ENCODE measurements at regions not wholly inside any gene's neighbourhood (a gene's known extent, or its start where the extent isn't known, plus 50 kb on each side); places are given as distances from the start of the nearest gene placed in this dataset.

- no peak for TF ChIP-seq CTCF (IDR thresholded peaks at IDR 0.05)
- no peak for TF ChIP-seq EZH2 (IDR thresholded peaks at IDR 0.05; ENCODE audit: borderline replicate concordance, insufficient read depth, low read depth, low read length, poor library complexity, severe bottlenecking)
- peaks cover 0 to 3% (median 0%) of the 10 kb centered on the region in 3 donors for H3K9me3 ChIP-seq (ENCODE audit: control extremely low read depth in 1 of 3, control insufficient read depth in 2 of 3, insufficient read depth in 1 of 3, low read length in 2 of 3)
- no peak overlapping the region for H3K4me2 ChIP-seq (replicated peaks; ENCODE audit: low read depth, low read length, poor library complexity, severe bottlenecking)
- Mint-ChIP-seq H3K9me3 (ENCODE audit: insufficient read depth) (peaks cover 4% of the 10 kb centered on the region), H3K4me1 (no peaks in the 10 kb centered on the region), H3K4me3 (no peak overlapping the region), H3K27ac (no peak overlapping the region), H3K27me3 (peaks cover 32% of the 10 kb centered on the region)
- no peaks in the 10 kb centered on the region for H3K4me1 ChIP-seq (ENCODE audit: control insufficient read depth in 2 of 2, insufficient read depth in 2 of 2, low read length in 2 of 2)
- H3K27ac ChIP-seq (ENCODE audit: low read length in 2 of 2) = no peak overlapping the region
- H3K4me3 ChIP-seq (ENCODE audit: control extremely low read depth in 1 of 5, extremely low read depth in 1 of 5, insufficient read depth in 1 of 5, low read depth in 2 of 5, low read length in 4 of 5) = no peak overlapping the region
- 92% methylated on average over 3 of the region's 4 CpGs for WGBS (ENCODE audit: insufficient coverage)
- no peak overlapping the region for H3K9ac ChIP-seq (ENCODE audit: low read length)
- H4K20me1 ChIP-seq (ENCODE audit: control insufficient read depth, insufficient read depth, low read length, poor library complexity, severe bottlenecking) = no peaks in the 10 kb centered on the region
- ChIA-PET CTCF (no interaction called here), POLR2A (no interaction called here)
- H3K36me3 ChIP-seq (replicated peaks in 1 of 2; ENCODE audit: control extremely low read depth in 1 of 2, control insufficient read depth in 1 of 2, extremely low read depth in 1 of 2, insufficient read depth in 2 of 2, low read length in 1 of 2) = no peaks in the 10 kb centered on the region
- peaks cover 0 to 7% (median 2%) of the 10 kb centered on the region in 4 experiments for H3K27me3 ChIP-seq (replicated peaks in 1 of 4; ENCODE audit: control extremely low read depth in 1 of 4, control insufficient read depth in 3 of 4, insufficient read depth in 4 of 4, low read length in 3 of 4)
- H2AFZ ChIP-seq (ENCODE audit: insufficient read depth, low read depth, low read length, poor library complexity, severe bottlenecking) = no peak overlapping the region
- ATAC-seq (ENCODE audit: low read depth) = no peak
- intact Hi-C loops (cut with micrococcal nuclease) = no loop called here
- no peak for DNase-seq
- no peaks in the 10 kb centered on the region for H3K79me2 ChIP-seq (ENCODE audit: control insufficient read depth, insufficient read depth, low read length)
These were observed 106.8 kb downstream of the TSN start for GRCh38 chr2:121862286-121862685.

GRCh38 chr2:121865914-121866313 is 110.5 kb downstream of the TSN start:
- Histone ChIP-seq H3K4me2 (replicated peaks; ENCODE audit: low read depth, low read length, poor library complexity, severe bottlenecking) (no peak overlapping the region), H3K4me1 (ENCODE audit: control insufficient read depth in 2 of 2, insufficient read depth in 2 of 2, low read length in 2 of 2) (no peaks in the 10 kb centered on the region), H3K4me3 (ENCODE audit: control extremely low read depth in 1 of 5, extremely low read depth in 1 of 5, insufficient read depth in 1 of 5, low read depth in 2 of 5, low read length in 4 of 5) (no peak overlapping the region), H3K27ac (ENCODE audit: low read length in 2 of 2) (no peak overlapping the region), H4K20me1 (ENCODE audit: control insufficient read depth, insufficient read depth, low read length, poor library complexity, severe bottlenecking) (no peaks in the 10 kb centered on the region), H3K9me3 (ENCODE audit: control extremely low read depth in 1 of 3, control insufficient read depth in 2 of 3, insufficient read depth in 1 of 3, low read length in 2 of 3) (peaks cover 0 to 3% (median 0%) of the 10 kb centered on the region in 3 donors), H2AFZ (ENCODE audit: insufficient read depth, low read depth, low read length, poor library complexity, severe bottlenecking) (no peak overlapping the region), H3K27me3 (replicated peaks in 1 of 4; ENCODE audit: control extremely low read depth in 1 of 4, control insufficient read depth in 3 of 4, insufficient read depth in 4 of 4, low read length in 3 of 4) (no peaks in the 10 kb centered on the region), H3K79me2 (ENCODE audit: control insufficient read depth, insufficient read depth, low read length) (no peaks in the 10 kb centered on the region), H3K9ac (ENCODE audit: low read length) (no peak overlapping the region), H3K36me3 (replicated peaks in 1 of 2; ENCODE audit: control extremely low read depth in 1 of 2, control insufficient read depth in 1 of 2, extremely low read depth in 1 of 2, insufficient read depth in 2 of 2, low read length in 1 of 2) (no peaks in the 10 kb centered on the region)
- TF ChIP-seq EZH2 (IDR thresholded peaks at IDR 0.05; ENCODE audit: borderline replicate concordance, insufficient read depth, low read depth, low read length, poor library complexity, severe bottlenecking) (no peak), CTCF (IDR thresholded peaks at IDR 0.05) (no peak)
- Mint-ChIP-seq H3K27ac (no peak overlapping the region), H3K9me3 (ENCODE audit: insufficient read depth) (peaks cover 4% of the 10 kb centered on the region), H3K4me1 (no peaks in the 10 kb centered on the region), H3K4me3 (no peak overlapping the region), H3K27me3 (peaks cover 20% of the 10 kb centered on the region)
- ATAC-seq (ENCODE audit: low read depth) (no peak), DNase-seq (no peak)
- WGBS (ENCODE audit: insufficient coverage) = no CpG with 5 or more reads among the region's 2 CpGs
- ChIA-PET POLR2A (no interaction called here), CTCF (no interaction called here)
- intact Hi-C loops (cut with micrococcal nuclease) = no loop called here
